ENCODE measurements at regions not wholly inside any gene's neighbourhood (a gene's known extent, or its start where the extent isn't known, plus 50 kb on each side); places are given as distances from the start of the nearest gene placed in this dataset.

- no peak for TF ChIP-seq CTCF (IDR thresholded peaks at IDR 0.05; ENCODE audit: low read depth, low read length)
- no peak for TF ChIP-seq EZH2phosphoT487 (IDR thresholded peaks at IDR 0.05; ENCODE audit: low read depth)
Observed at GRCh38 chr5:130267926-130268325, 363.7 kb downstream of the CHSY3 start.
